ENCODE measurements at regions not wholly inside any gene's neighbourhood (a gene's known extent, or its start where the extent isn't known, plus 50 kb on each side); places are given as distances from the start of the nearest gene placed in this dataset.
"Not testable (repeated sequence)": the region's sequence is repeated elsewhere in the genome, so short reads cannot be mapped to it uniquely, and the experiment has no call there.

GRCh38 chr22:25500671-25501070 is 63.8 kb upstream of the GRK3 start:
- TF ChIP-seq CTCF (IDR thresholded peaks at IDR 0.05; ENCODE audit: control extremely low read depth in 1 of 3, insufficient read depth in 1 of 3, low read depth in 1 of 3, low read length in 3 of 3); YY1 (IDR thresholded peaks at IDR 0.05; ENCODE audit: low read depth, low read length); POLR2AphosphoS5 (IDR thresholded peaks at IDR 0.05; ENCODE audit: low read depth, low read length); SP2 (IDR thresholded peaks at IDR 0.05; ENCODE audit: low read length); JUND (IDR thresholded peaks at IDR 0.05; ENCODE audit: low read length); SIRT6 (IDR thresholded peaks at IDR 0.05; ENCODE audit: low read length); TAF7 (optimal IDR thresholded peaks at IDR 0.05; ENCODE audit: borderline replicate concordance, low read depth, low read length); USF2 (IDR thresholded peaks at IDR 0.05; ENCODE audit: low read length); ATF3 (IDR thresholded peaks at IDR 0.05; ENCODE audit: insufficient read depth, low read depth, low read length); POLR2A (IDR thresholded peaks at IDR 0.05; ENCODE audit: control extremely low read depth in 1 of 2, low read depth in 2 of 2, low read length in 2 of 2); EZH2 (IDR thresholded peaks at IDR 0.05; ENCODE audit: low read depth, low read length, severe bottlenecking); EP300 (IDR thresholded peaks at IDR 0.05; ENCODE audit: borderline replicate concordance in 1 of 2, low read depth in 2 of 2, low read length in 2 of 2); RFX5 (IDR thresholded peaks at IDR 0.05; ENCODE audit: borderline replicate concordance, low read depth, low read length): not testable (repeated sequence)

All from H1 (cell line).